Thymus (tissue), 11 donors: ENCODE measurements at regions not wholly inside any gene's neighbourhood (a gene's known extent, or its start where the extent isn't known, plus 50 kb on each side); places are given as distances from the start of the nearest gene placed in this dataset.

Experiments used
- DNase-seq, 9 donors: peaks; one replicate each; pipeline ENCODE4 v3.0.0-alpha.2; 2013; ENCODE audit warnings: low spot score in 9 of 9, low read depth in 6 of 9, missing footprints in 1 of 9
- H3K27ac ChIP-seq, 2 donors: one replicate each; pipeline ENCODE4 v1.5.1; 2013; ENCODE audit warnings: control low read depth in 1 of 2, low read depth in 1 of 2, low read length in 1 of 2, mild to moderate bottlenecking in 1 of 2, moderate library complexity in 1 of 2
- H3K27me3 ChIP-seq, 2 donors: one replicate each; pipeline ENCODE4 v1.5.1; 2013; ENCODE audit warnings: low read length in 1 of 2; ENCODE audit not compliant: control insufficient read depth in 2 of 2, insufficient read depth in 1 of 2
- H3K36me3 ChIP-seq, 2 donors: one replicate each; pipeline ENCODE4 v1.5.1; 2013; ENCODE audit warnings: low read length in 1 of 2, mild to moderate bottlenecking in 1 of 2, moderate library complexity in 1 of 2; ENCODE audit not compliant: control insufficient read depth in 2 of 2, insufficient read depth in 2 of 2
- H3K4me1 ChIP-seq, 2 donors: one replicate each; pipeline ENCODE4 v1.5.1; 2013; ENCODE audit warnings: low read length in 2 of 2; ENCODE audit not compliant: control insufficient read depth in 2 of 2, insufficient read depth in 2 of 2
- H3K4me3 ChIP-seq, 2 donors: one replicate each; pipeline ENCODE4 v1.5.1; 2013; ENCODE audit warnings: low read length in 2 of 2, control low read depth in 1 of 2, mild to moderate bottlenecking in 1 of 2
- H3K9me3 ChIP-seq, 2 donors: one replicate each; pipeline ENCODE4 v1.5.1; 2013; ENCODE audit warnings: low read length in 1 of 2, mild to moderate bottlenecking in 1 of 2; ENCODE audit not compliant: control insufficient read depth in 2 of 2, insufficient read depth in 1 of 2
- WGBS: extraction: QIAGEN DNeasy Blood & Tissue Kit; methylation state at CpG from one replicate; pipeline ENCODE4 v1.1.7; 2013; 5-methylcytosine and 5-hydroxymethylcytosine counted together
- donor health status: healthy.

GRCh38 chr3:145370870-145371269 is 790.1 kb downstream of the PLOD2 start:
- Histone ChIP-seq H3K9me3 (no peaks in the 10 kb centered on the region), H3K27ac (no peak overlapping the region), H3K4me3 (no peak overlapping the region), H3K27me3 (no peaks in the 10 kb centered on the region), H3K36me3 (no peaks in the 10 kb centered on the region), H3K4me1 (no peaks in the 10 kb centered on the region)
- WGBS: 86% methylated on average over 5 of the region's 5 CpGs
- no peak for DNase-seq

DNA sequence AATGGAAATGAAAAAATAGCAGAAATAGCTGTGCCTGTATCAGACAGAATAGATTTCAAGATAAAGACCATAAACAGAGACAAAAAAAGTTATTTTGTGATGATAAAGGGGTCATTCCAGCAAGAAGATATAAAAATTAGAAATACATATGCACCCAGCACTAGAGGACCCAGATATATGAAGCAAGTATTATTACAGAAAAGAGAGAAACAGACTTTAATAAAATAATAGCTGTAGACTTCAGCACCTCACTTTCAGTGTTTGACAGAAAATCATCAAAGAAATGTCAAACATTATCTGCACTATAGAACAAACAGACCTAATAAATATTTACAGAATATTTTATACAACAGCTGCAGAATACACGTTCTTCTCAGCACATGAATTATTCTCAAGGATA is 783.7 kb downstream of the PLOD2 start:
- 92% methylated on average over 1 of the region's 1 CpG for WGBS

DNA sequence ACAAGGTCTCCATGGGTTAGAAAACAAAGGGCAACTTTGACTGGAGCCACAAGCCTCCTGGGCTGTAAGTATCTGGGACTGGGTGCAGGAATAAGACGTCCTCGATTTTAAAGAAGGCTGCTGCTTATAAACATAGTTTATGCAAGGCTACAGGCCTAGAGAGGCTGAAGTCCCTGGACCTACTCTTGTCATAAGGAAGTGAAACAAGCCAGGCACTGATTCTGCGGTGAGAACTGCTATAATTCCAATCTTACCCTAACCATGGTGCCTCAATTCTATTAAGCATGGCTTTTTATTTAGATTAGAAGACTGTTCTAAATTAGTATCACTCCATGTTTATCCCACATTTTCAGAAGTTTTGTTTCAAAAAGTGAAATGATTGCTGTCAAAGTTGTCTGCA is 777.6 kb downstream of the PLOD2 start:
- H3K36me3 ChIP-seq: no peaks in the 10 kb centered on the region
- H3K27ac ChIP-seq: no peak overlapping the region
- no peaks in the 10 kb centered on the region for H3K9me3 ChIP-seq
- H3K27me3 ChIP-seq: no peaks in the 10 kb centered on the region
- 95% methylated on average over 3 of the region's 3 CpGs for WGBS
- no peaks in the 10 kb centered on the region for H3K4me1 ChIP-seq
- H3K4me3 ChIP-seq: no peak overlapping the region
- DNase-seq: no peak

More for the DNA sequence above, 783.7 kb downstream of the PLOD2 start:
- Histone ChIP-seq H3K4me1 (no peaks in the 10 kb centered on the region), H3K27me3 (no peaks in the 10 kb centered on the region), H3K36me3 (no peaks in the 10 kb centered on the region), H3K27ac (no peak overlapping the region), H3K9me3 (no peaks in the 10 kb centered on the region), H3K4me3 (no peak overlapping the region)
- DNase-seq: no peak

GRCh38 chr3:145384307-145384706 is 776.7 kb downstream of the PLOD2 start:
- no peak for DNase-seq
- no peak overlapping the region for H3K27ac ChIP-seq
- no peaks in the 10 kb centered on the region for H3K9me3 ChIP-seq
- no peaks in the 10 kb centered on the region for H3K4me1 ChIP-seq
- WGBS: 91% methylated on average over 2 of the region's 2 CpGs
- no peaks in the 10 kb centered on the region for H3K36me3 ChIP-seq
- no peak overlapping the region for H3K4me3 ChIP-seq
- no peaks in the 10 kb centered on the region for H3K27me3 ChIP-seq

- no peak overlapping the region for H3K4me3 ChIP-seq
- H3K4me1 ChIP-seq: no peaks in the 10 kb centered on the region
- H3K27me3 ChIP-seq: no peaks in the 10 kb centered on the region
- no peaks in the 10 kb centered on the region for H3K36me3 ChIP-seq
- H3K9me3 ChIP-seq: no peaks in the 10 kb centered on the region
- no peak for DNase-seq
- no peak overlapping the region for H3K27ac ChIP-seq
Measured at GRCh38 chr3:145387211-145387610, 773.8 kb downstream of the PLOD2 start.

GRCh38 chr3:145395421-145395820 is 765.6 kb downstream of the PLOD2 start:
- Histone ChIP-seq H3K27me3 (no peaks in the 10 kb centered on the region), H3K9me3 (no peaks in the 10 kb centered on the region), H3K36me3 (no peaks in the 10 kb centered on the region), H3K4me3 (no peak overlapping the region), H3K27ac (no peak overlapping the region), H3K4me1 (no peaks in the 10 kb centered on the region)
- 92% methylated on average over 8 of the region's 8 CpGs for WGBS
- DNase-seq: no peak

DNA sequence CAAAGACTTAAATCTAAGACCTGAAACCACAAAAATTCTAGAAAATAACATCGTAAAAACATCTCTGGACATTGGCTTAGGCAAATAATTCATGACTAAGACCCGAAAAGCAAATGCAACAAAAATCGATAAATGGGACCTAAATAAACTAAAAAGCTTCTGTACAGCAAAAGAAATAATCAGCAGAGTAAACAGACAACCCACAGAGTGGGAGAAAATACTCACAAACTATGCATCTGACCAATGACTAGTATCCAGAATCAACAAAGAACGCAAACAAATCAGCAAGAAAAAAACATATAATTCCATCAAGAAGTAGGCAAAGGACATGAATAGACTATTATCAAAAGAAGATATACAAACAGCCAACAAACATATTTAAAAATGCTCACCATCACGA is 749.4 kb downstream of the PLOD2 start:
- WGBS: 92% methylated on average over 5 of the region's 5 CpGs
- no peak overlapping the region for H3K27ac ChIP-seq
- H3K27me3 ChIP-seq: no peaks in the 10 kb centered on the region
- no peaks in the 10 kb centered on the region for H3K36me3 ChIP-seq
- no peak for DNase-seq
- no peak overlapping the region for H3K4me3 ChIP-seq
- no peaks in the 10 kb centered on the region for H3K4me1 ChIP-seq
- no peaks in the 10 kb centered on the region for H3K9me3 ChIP-seq

DNA sequence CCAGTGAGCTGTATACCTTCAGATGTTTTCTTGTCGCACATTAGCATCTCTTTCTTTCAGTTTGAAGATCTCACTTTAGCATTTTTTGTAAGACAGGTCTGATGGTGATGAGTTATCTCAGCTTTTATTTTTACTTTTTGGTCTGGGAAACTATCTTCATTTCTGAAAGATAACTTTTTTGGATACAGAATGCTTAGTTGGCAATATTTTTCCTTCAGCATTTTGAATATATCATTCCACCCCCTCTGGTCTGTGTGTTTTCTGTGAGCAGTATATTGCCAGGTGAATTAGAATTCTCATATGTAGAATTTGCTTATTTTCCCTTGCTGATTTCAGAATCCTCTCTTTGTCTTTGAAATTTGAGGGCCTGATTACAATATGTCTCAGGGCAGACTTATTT is 743.3 kb downstream of the PLOD2 start:
- Histone ChIP-seq H3K4me3 (no peak overlapping the region), H3K27me3 (no peaks in the 10 kb centered on the region), H3K4me1 (no peaks in the 10 kb centered on the region), H3K36me3 (no peaks in the 10 kb centered on the region), H3K9me3 (no peaks in the 10 kb centered on the region), H3K27ac (no peak overlapping the region)
- DNase-seq: no peak
- WGBS: 94% methylated on average over 1 of the region's 1 CpG

DNA sequence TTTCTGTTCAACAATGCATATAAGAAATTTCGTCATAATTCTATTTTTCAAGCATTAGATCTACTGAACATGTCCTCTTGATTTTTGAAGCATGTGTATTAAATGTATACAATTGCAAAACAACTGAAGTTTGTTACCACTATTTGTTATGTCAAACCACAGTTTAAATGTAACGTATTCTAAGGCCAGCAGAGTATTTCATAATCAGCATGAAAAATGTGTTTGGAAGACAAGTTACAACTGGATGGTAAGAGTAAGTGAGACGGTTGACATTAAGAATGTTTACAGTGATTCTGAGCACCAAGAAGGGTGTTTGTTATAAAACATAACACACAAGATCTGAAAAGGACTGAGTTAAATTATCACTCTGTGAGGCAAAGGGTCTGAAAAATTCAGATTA is 738.4 kb downstream of the PLOD2 start:
- 91% methylated on average over 3 of the region's 3 CpGs for WGBS
- H3K27ac ChIP-seq: no peak overlapping the region

DNA sequence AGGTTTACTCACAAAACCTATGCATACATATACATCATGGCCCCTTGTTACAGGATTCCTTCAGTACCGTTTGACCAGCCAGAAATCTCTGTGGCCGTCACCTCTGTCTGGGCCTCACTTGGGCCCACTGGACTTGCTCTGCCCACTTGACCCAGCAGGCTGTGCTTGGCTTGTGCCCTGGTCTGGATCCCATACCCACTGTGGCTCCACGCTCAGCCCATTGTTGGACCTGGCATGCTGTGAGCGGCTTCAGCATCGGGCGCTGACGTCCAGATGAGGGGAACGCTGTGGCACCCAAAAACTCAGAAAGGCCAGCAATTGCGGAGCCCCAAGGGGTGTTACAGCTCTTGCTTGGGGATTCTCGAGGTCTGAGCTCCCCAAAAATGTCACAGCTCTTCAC is 733.6 kb downstream of the PLOD2 start:
- Histone ChIP-seq H3K4me1 (no peaks in the 10 kb centered on the region), H3K9me3 (no peaks in the 10 kb centered on the region), H3K36me3 (no peaks in the 10 kb centered on the region), H3K27me3 (no peaks in the 10 kb centered on the region), H3K27ac (no peak overlapping the region), H3K4me3 (no peak overlapping the region)
- no peak for DNase-seq
- WGBS: 96% methylated on average over 10 of the region's 10 CpGs

More for the DNA sequence above, 738.4 kb downstream of the PLOD2 start:
- no peak for DNase-seq
- Histone ChIP-seq H3K36me3 (no peaks in the 10 kb centered on the region), H3K27me3 (no peaks in the 10 kb centered on the region), H3K4me3 (no peak overlapping the region), H3K9me3 (no peaks in the 10 kb centered on the region), H3K4me1 (no peaks in the 10 kb centered on the region)
